GM12874 (cell line): ENCODE measurements at regions not wholly inside any gene's neighbourhood (a gene's known extent, or its start where the extent isn't known, plus 50 kb on each side); places are given as distances from the start of the nearest gene placed in this dataset.

Experiments used
- TF ChIP-seq, protein P1 (sequence below): IDR thresholded peaks from 2 replicates; pipeline ENCODE4 v1.5.1; 2011; ENCODE audit warnings: low read depth, mild to moderate bottlenecking, control low read depth, low read length, moderate library complexity; ENCODE audit not compliant: insufficient read depth

DNA sequence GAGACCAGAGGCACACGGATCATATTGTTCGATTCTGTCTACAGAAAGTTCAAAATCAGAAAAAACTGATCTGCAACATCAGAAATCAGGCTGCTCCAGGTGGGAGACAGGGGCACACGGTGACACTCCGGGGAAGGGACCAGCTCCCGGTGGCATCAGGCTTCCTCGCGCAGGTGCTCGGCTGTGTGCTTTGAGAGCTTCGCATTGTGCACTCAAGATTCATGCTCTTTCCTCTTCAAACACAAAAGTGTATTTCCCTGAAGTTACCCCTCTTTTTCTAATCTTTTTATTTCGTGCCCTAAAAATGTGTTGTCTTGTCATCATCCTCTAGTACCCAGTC is 108.1 kb downstream of the DLL1 start:
- TF ChIP-seq, protein P1, sequence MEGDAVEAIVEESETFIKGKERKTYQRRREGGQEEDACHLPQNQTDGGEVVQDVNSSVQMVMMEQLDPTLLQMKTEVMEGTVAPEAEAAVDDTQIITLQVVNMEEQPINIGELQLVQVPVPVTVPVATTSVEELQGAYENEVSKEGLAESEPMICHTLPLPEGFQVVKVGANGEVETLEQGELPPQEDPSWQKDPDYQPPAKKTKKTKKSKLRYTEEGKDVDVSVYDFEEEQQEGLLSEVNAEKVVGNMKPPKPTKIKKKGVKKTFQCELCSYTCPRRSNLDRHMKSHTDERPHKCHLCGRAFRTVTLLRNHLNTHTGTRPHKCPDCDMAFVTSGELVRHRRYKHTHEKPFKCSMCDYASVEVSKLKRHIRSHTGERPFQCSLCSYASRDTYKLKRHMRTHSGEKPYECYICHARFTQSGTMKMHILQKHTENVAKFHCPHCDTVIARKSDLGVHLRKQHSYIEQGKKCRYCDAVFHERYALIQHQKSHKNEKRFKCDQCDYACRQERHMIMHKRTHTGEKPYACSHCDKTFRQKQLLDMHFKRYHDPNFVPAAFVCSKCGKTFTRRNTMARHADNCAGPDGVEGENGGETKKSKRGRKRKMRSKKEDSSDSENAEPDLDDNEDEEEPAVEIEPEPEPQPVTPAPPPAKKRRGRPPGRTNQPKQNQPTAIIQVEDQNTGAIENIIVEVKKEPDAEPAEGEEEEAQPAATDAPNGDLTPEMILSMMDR: no peak

DNA sequence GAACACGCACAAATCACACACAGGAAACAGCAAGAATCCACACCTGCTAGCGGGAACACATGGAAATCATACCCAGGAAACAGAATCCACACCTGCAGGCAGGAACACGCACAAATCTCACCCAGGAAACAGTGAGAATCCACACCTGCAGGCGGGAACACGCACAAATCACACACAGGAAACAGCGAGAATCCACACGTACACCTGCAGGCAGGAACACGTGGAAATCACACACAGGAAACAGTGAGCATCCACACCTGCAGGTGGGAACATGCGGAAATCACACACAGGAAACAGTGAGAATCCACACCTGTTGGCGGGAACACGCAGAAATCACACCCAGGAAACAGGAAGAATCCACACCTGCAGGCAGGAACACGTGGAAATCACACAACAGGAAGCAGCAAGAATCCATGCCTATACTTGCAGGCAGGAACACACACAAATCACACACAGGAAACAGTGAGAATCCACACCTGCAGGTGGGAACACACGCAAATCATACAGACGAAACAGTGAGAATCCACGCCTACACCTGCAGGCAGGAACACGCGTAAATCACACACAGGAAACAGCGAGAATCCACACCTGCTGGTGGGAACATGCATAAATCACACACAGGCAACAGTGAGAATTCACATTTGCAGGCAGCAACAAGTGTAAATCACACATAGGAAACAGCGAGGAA is 108.6 kb downstream of the DLL1 start:
- TF ChIP-seq, protein P1: no peak

DNA sequence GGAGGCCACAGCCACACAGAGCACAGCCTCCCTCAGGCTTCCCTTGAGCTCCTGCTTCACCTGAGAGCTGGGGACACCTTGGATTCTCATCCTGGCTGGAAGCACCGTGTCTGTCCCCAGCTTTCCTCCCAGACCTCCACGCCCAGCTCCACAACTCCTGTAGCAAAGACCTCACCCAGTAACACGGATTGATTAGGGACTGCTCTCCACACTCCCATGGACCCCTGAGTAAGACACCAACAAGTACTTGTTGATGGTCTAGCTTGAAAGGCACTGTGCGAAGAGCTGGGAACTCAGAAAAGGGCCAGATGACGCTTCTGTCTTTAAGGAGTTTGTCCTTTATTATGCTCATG is 109.6 kb downstream of the DLL1 start:
- TF ChIP-seq, protein P1: no peak

DNA sequence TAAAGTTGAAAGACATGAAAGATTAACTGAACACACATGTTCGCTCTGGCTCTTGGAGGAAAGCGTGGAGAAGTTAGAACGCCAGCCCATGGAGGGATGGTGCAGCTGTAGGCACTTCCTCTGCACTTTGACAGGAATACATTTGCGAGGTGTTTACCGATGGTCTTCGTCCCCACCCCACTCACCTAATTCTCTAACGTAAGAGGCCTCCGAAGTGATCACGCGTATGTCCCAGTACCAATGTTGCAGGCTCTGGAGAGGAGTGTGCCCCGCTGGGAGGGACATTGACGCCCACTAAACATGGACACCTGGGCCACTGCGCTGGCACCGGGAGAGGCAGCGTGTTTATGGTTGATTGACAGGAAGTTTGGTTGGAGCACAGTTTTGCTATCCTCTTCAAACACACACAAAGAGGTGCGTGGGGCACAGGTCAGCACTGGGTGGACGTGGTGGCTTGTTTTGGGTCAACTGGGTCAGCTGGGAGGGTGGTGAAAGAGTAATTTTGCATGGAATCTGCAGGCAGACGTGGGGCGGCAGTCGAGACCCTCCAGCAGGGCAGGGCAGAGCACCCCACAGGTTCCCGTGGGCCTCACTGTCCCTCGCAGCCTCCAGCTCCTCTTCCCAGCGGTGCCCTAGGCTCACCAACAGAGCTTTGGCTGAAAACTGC is 110.1 kb downstream of the DLL1 start:
- TF ChIP-seq, protein P1: no peak

DNA sequence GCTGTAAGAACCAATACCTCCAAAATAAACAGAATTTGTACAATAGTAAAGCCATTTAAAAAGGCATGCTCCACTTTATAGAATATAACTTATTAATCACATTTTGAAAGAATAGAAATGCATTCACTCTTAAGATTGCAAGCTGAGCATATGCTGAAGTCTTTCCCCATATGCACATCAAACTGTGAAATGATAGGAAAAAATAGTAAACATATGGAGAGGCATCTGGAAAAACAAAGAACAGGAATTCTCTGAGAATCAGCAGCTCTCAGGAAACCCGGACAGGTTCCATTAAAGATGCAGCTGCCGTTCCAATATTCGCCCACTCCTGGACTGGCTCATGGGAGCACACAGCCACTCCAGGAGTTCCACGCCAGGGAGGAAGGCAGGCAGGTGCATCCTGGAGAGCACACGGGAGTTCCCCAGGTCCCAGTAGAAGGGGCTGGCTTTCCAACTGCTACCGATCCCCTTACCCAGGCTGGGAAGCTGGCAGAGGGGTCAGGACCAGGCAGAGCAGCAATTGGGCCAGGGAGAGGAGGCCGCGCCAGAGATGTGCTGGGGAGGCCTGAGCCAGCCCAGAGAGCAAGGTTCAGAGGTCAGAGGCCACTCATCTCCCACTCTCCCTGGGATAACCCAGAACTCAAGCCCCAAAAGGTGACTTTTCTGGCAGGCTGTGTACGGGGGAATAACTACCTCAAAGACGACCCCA is 111.1 kb downstream of the DLL1 start:
- TF ChIP-seq, protein P1: no peak

DNA sequence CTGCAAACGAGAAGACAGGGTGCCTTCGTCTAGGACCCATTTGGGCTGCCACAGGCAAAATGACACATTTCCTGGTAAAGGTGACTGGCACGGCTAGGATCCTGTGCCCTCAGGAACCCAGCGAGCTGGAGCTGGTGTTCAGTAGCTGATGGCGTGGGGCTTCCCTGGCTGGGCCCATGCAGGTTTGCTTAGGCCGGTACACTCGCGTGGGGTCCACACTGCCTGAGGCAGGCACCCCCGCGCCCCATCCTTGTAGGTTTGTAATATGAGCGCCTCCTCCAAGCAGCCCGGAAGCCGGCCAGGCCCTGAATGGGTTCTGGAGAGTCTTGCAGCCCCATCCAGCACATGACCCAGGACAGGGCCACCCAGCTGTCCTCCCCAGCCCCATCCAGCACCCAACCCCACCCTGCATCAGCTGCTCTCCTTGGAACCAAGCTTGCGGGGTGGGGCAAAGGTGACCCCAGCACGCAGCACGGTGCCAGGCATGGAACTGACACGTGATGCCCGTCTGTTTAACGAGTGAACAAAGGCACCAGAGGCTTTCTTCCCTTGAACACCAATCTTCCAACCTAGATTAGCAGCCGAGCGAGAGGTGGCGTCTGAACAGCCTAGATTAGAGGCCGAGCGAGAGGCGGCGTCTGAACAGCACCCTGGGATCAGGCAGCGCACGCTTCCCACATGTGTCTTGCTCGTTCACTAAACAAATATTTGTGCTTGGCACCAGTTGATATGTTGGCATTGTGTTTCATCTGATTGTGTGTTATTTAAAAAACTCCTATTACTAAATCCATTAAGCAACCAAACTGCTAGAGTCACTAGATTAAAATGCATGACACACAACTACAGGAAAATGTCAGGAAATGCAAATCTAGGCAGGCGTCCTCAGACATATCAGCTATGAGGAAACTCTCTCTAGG is 112.1 kb downstream of the DLL1 start:
- TF ChIP-seq, protein P1: no peak
